OCI-LY7 (cell line): ENCODE measurements at regions not wholly inside any gene's neighbourhood (a gene's known extent, or its start where the extent isn't known, plus 50 kb on each side); places are given as distances from the start of the nearest gene placed in this dataset.
A peak's percentile ranks its signal among the peaks of the same experiment; 100 is the strongest.

Experiments
- BruUV-seq: library from RNA; stranded (reverse); fragments of 400-500 nt; replicated peaks from 2 replicates; lab custom pipeline; 2021; lab: Mats Ljungman, UMichigan
- CTCF ChIA-PET: fragments of 300-600 bp; sonication (Branson Sonifier 250); formaldehyde crosslinking; loops from one replicate; lab custom pipeline; 2022; ENCODE audit warnings: antibody characterized with exemption; ENCODE audit not compliant: unreplicated experiment; lab: Charles Lee
- POLR2A ChIA-PET: fragments of 300-600 bp; sonication (Branson Sonifier 250); formaldehyde crosslinking; loops from one replicate; lab custom pipeline; 2022; ENCODE audit warnings: antibody characterized with exemption; lab: Charles Lee
- DNase-seq: peaks from one replicate; pipeline ENCODE4 v3.0.0-alpha.2; 2015; ENCODE audit warnings: low spot score
- H2AFZ ChIP-seq: fragments of 200-600 bp; sonication (generic), shearing (Covaris generic); 2 replicates; pipeline ENCODE4 v1.6.1; 2014; ENCODE audit warnings: mild to moderate bottlenecking, antibody characterized with exemption, low read length, moderate library complexity
- H3K27ac ChIP-seq: fragments of 200-600 bp; sonication (generic); 2 replicates; pipeline ENCODE4 v1.5.1; 2014; ENCODE audit warnings: mixed run types, low read depth, mild to moderate bottlenecking, moderate library complexity, low read length, inconsistent platforms; ENCODE audit not compliant: poor library complexity, severe bottlenecking
- H3K36me3 ChIP-seq: fragments of 200-600 bp; sonication (generic); 2 replicates; pipeline ENCODE4 v1.6.1; 2014; ENCODE audit warnings: mild to moderate bottlenecking, antibody characterized with exemption, low read length, moderate library complexity, mixed read lengths; ENCODE audit not compliant: insufficient read depth
- H3K4me1 ChIP-seq: fragments of 200-600 bp; sonication (generic); 2 replicates; pipeline ENCODE4 v1.5.1; 2014; ENCODE audit warnings: mild to moderate bottlenecking, low read length; ENCODE audit not compliant: insufficient read depth, poor library complexity, severe bottlenecking
- H3K4me2 ChIP-seq: fragments of 200-600 bp; sonication (generic); 2 replicates; pipeline ENCODE4 v1.6.1; 2014; ENCODE audit warnings: mild to moderate bottlenecking, low read length
- H3K4me3 ChIP-seq: fragments of 200-600 bp; sonication (generic); 2 replicates; pipeline ENCODE4 v1.5.1; 2014; ENCODE audit warnings: mild to moderate bottlenecking, low read depth, low read length; ENCODE audit not compliant: poor library complexity, severe bottlenecking
- H3K79me2 ChIP-seq: fragments of 200-600 bp; sonication (generic); 2 replicates; pipeline ENCODE4 v1.6.1; 2016; ENCODE audit warnings: low read depth, mild to moderate bottlenecking, low read length, moderate library complexity, mixed read lengths; ENCODE audit not compliant: insufficient read depth
- H3K9me2 ChIP-seq: fragments of 200-600 bp; sonication (generic); 2 replicates; pipeline ENCODE4 v1.6.1; 2016; ENCODE audit warnings: mild to moderate bottlenecking, low read length, mixed read lengths; ENCODE audit not compliant: insufficient read depth
- H3K9me3 ChIP-seq: fragments of 200-600 bp; sonication (generic); 2 replicates; pipeline ENCODE4 v1.6.1; 2014; ENCODE audit warnings: mild to moderate bottlenecking, mixed run types, low read length, mixed read lengths
- H4K20me1 ChIP-seq: fragments of 200-600 bp; sonication (generic); 2 replicates; pipeline ENCODE4 v1.6.1; 2014; ENCODE audit warnings: mild to moderate bottlenecking, antibody characterized with exemption, low read length, moderate library complexity, mixed read lengths; ENCODE audit not compliant: insufficient read depth
- EZH2phosphoT487 ChIP-seq: fragments of 200-600 bp; sonication (generic); IDR thresholded peaks from 2 replicates; pipeline ENCODE4 v1.6.1; 2018; ENCODE audit warnings: low read depth, borderline replicate concordance, mild to moderate bottlenecking, mixed run types, antibody characterized with exemption, low read length, moderate library complexity, mixed read lengths
- intact Hi-C: fragments of 100-400 bp; cut with micrococcal nuclease; formaldehyde crosslinking; loops from one replicate; pipeline ENCODE4 v1.10.0; 2022; ENCODE audit not compliant: unreplicated experiment
- TF ChIP-seq, protein P1 (sequence below): fragments of 200-600 bp; sonication (generic); conservative IDR thresholded peaks from 2 replicates; pipeline ENCODE4 v1.5.1; 2014; ENCODE audit warnings: mild to moderate bottlenecking, antibody characterized with exemption, low read length, moderate library complexity, mixed read lengths

DNA sequence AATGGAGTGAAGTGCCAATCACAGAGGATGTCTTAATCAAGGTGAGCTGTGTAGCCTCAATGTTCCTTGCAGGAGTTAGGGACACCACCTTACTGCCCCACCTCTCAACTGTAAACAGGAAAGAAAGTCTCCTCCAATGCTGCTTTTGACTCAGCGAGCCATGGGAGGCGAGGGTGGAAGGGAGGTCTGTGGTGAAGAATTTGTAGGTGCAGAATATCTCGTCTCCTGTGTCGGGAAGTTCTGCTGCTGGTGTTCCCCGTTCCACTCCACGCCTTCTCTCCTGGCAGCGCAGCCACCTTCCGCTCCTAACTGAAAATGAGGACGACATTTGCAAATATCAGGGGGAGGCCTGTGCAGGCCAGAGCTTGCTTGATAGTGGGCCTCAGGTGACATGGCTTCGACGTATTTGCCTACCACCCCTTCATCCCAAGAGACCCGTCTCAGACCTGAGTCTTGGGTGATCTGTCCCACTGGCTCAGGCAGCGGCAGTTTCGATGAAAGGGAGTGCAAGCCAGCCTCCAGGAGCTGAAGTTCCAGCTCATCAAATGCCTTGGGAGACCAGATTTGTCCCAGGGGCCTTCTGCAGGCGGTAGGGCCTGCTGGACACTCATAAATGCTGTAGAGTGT is 368.3 kb upstream of the C1orf174 start:
- Histone ChIP-seq H3K4me1 (peaks cover 22% of the 10 kb centered on the region), H3K79me2 (no peaks in the 10 kb centered on the region), H3K9me3 (no peaks in the 10 kb centered on the region), H3K36me3 (no peaks in the 10 kb centered on the region), H3K27ac (no peak overlapping the region), H2AFZ (no peak overlapping the region), H3K4me2 (peak overlapping the region; percentile 38; the same call in 1 of the 2 replicates), H3K4me3 (no peak overlapping the region), H3K9me2 (no peaks in the 10 kb centered on the region), H4K20me1 (no peaks in the 10 kb centered on the region)
- intact Hi-C loops: no loop called here
- ChIA-PET CTCF (interaction anchor here (0.5 kb wide), 1 partner anchor 14 kb away, joined by 3 read pairs; no protein-coding TSS in a partner anchor), POLR2A (interaction anchor here (1.0 kb wide), 1 partner anchor 21 kb away, joined by 3 read pairs; no protein-coding TSS in a partner anchor)
- DNase-seq: no peak
- no TSS peak for BruUV-seq
- TF ChIP-seq, protein P1, sequence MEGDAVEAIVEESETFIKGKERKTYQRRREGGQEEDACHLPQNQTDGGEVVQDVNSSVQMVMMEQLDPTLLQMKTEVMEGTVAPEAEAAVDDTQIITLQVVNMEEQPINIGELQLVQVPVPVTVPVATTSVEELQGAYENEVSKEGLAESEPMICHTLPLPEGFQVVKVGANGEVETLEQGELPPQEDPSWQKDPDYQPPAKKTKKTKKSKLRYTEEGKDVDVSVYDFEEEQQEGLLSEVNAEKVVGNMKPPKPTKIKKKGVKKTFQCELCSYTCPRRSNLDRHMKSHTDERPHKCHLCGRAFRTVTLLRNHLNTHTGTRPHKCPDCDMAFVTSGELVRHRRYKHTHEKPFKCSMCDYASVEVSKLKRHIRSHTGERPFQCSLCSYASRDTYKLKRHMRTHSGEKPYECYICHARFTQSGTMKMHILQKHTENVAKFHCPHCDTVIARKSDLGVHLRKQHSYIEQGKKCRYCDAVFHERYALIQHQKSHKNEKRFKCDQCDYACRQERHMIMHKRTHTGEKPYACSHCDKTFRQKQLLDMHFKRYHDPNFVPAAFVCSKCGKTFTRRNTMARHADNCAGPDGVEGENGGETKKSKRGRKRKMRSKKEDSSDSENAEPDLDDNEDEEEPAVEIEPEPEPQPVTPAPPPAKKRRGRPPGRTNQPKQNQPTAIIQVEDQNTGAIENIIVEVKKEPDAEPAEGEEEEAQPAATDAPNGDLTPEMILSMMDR: no peak
- TF ChIP-seq EZH2phosphoT487: no peak

DNA sequence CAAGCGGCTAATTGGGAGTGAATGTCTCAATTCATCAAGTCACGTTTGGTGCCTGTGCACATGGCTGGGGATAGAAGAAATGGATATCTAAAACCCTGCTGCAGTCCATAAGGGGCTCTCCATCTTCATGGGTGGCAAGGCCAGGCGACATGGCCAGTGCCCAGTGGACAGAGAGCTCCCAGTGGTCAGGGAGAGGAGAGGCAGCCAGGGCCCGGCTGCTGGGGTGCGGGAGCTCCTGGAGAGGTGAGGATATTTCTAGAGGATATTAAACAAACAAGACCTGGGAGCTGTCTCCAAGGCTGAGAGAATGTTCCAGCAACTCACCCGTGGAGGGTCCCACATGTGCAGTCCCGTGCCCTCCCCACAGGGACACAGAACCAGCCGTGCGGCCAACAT is 368.8 kb upstream of the C1orf174 start:
- no TSS peak for BruUV-seq
- no peaks in the 10 kb centered on the region for H3K9me3 ChIP-seq
- intact Hi-C loops: no loop called here
- H2AFZ ChIP-seq: no peak overlapping the region
- no peaks in the 10 kb centered on the region for H3K9me2 ChIP-seq
- no peak for DNase-seq
- POLR2A ChIA-PET: interaction anchor here (0.5 to 0.6 kb wide), 2 partner anchors 184 to 472 kb away, joined by 4 read pairs; no protein-coding TSS in a partner anchor
- peaks cover 20% of the 10 kb centered on the region for H3K4me1 ChIP-seq
- H3K4me3 ChIP-seq: no peak overlapping the region
- no peak overlapping the region for H3K4me2 ChIP-seq
- TF ChIP-seq, protein P1: no peak
- no peak for TF ChIP-seq EZH2phosphoT487
- H3K27ac ChIP-seq: no peak overlapping the region
- CTCF ChIA-PET: interaction anchor here (0.5 kb wide), 1 partner anchor 14 kb away, joined by 3 read pairs; no protein-coding TSS in a partner anchor
- no peaks in the 10 kb centered on the region for H3K79me2 ChIP-seq
- no peaks in the 10 kb centered on the region for H4K20me1 ChIP-seq
- H3K36me3 ChIP-seq: no peaks in the 10 kb centered on the region

DNA sequence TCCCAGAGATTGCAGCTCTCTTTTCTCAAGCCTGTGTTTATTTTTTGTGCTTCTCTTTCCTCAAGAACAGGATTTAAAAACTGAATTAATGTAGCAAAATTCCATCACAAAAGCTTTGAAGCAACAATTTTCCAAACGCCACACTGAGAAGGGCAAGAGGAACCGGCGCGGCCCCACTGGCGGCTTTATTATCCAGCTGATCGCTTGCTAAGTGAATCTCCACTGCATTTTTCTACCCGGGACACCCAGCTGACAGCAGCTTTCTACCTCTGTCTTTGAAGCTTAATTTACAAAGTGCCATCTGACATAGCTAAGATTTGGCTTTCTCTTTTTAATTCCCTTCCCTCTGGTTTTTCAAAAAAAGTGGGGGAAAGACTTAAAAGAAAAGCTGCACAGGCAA is 369.3 kb upstream of the C1orf174 start:
- Histone ChIP-seq H3K36me3 (no peaks in the 10 kb centered on the region), H3K4me1 (peaks cover 20% of the 10 kb centered on the region), H4K20me1 (no peaks in the 10 kb centered on the region), H3K4me2 (no peak overlapping the region), H3K9me3 (no peaks in the 10 kb centered on the region), H3K9me2 (no peaks in the 10 kb centered on the region), H2AFZ (no peak overlapping the region), H3K27ac (no peak overlapping the region), H3K4me3 (no peak overlapping the region), H3K79me2 (no peaks in the 10 kb centered on the region)
- CTCF ChIA-PET: interaction anchor here (0.5 kb wide), 2 partner anchors 9 to 177 kb away, joined by 3 read pairs; no protein-coding TSS in a partner anchor
- intact Hi-C loops: no loop called here
- POLR2A ChIA-PET: interaction anchor here (0.5 to 0.6 kb wide), 2 partner anchors 184 to 471 kb away, joined by 4 read pairs; no protein-coding TSS in a partner anchor
- no peak for DNase-seq
- BruUV-seq: no TSS peak
- no peak for TF ChIP-seq EZH2phosphoT487
- TF ChIP-seq, protein P1: no peak
